GM23338 (cell line): ENCODE measurements at regions not wholly inside any gene's neighbourhood (a gene's known extent, or its start where the extent isn't known, plus 50 kb on each side); places are given as distances from the start of the nearest gene placed in this dataset.

Source experiments
- ATAC-seq: fragments of 200-7000 bp; cut with Tn5 transposase; 3 replicates; pipeline ENCODE4 v1.9.1; 2020
- DNase-seq: peaks from one replicate; pipeline ENCODE4 v3.0.0-alpha.2; 2015; ENCODE audit warnings: low spot score
- H2AFZ ChIP-seq: fragments of 200-600 bp; sonication (generic); 2 replicates; pipeline ENCODE4 v1.8.0; 2016; ENCODE audit warnings: antibody characterized with exemption, mild to moderate bottlenecking, moderate library complexity
- H3F3A ChIP-seq: fragments of 200-600 bp; sonication (generic); replicated peaks from 2 replicates; pipeline ENCODE4 v1.8.0; 2017; ENCODE audit warnings: antibody characterized with exemption, mixed run types, low read depth
- H3K27ac ChIP-seq: fragments of 200-600 bp; sonication (generic); 2 replicates; pipeline ENCODE4 v1.6.1; 2016; ENCODE audit warnings: low read depth
- H3K27me3 ChIP-seq: fragments of 200-600 bp; sonication (generic); 2 replicates; pipeline ENCODE4 v1.8.0; 2016; ENCODE audit warnings: mild to moderate bottlenecking, mixed run types, moderate library complexity; ENCODE audit not compliant: insufficient read depth
- H3K36me3 ChIP-seq: fragments of 200-600 bp; sonication (generic); 2 replicates; pipeline ENCODE4 v1.8.0; 2016; ENCODE audit warnings: mild to moderate bottlenecking; ENCODE audit not compliant: insufficient read depth
- H3K4me1 ChIP-seq: fragments of 200-600 bp; sonication (generic); 2 replicates; pipeline ENCODE4 v1.8.0; 2016; ENCODE audit warnings: mild to moderate bottlenecking, moderate library complexity; ENCODE audit not compliant: insufficient read depth
- H3K4me2 ChIP-seq: fragments of 200-600 bp; sonication (generic); 2 replicates; pipeline ENCODE4 v1.7.1; 2017; ENCODE audit warnings: mixed run types
- H3K4me3 ChIP-seq: fragments of 200-600 bp; sonication (generic); 2 replicates; pipeline ENCODE4 v1.6.1; 2016; ENCODE audit warnings: mixed run types
- H3K79me2 ChIP-seq: fragments of 200-600 bp; sonication (generic); replicated peaks from 2 replicates; pipeline ENCODE4 v1.8.0; 2017; ENCODE audit warnings: mild to moderate bottlenecking; ENCODE audit not compliant: insufficient read depth
- H3K9me2 ChIP-seq: fragments of 200-600 bp; sonication (generic); 2 replicates; pipeline ENCODE4 v1.8.0; 2017; ENCODE audit not compliant: insufficient read depth
- H4K20me1 ChIP-seq: fragments of 200-600 bp; sonication (generic); replicated peaks from 2 replicates; pipeline ENCODE4 v1.8.0; 2017; ENCODE audit warnings: mild to moderate bottlenecking; ENCODE audit not compliant: insufficient read depth
- H3K27ac Mint-ChIP-seq: 2 replicates; pipeline ENCODE4 v1.8.0; 2020; ENCODE audit warnings: inconsistent platforms, mild to moderate bottlenecking, moderate library complexity, mixed read lengths
- H3K27me3 Mint-ChIP-seq: 3 replicates; pipeline ENCODE4 v1.8.0; 2022; ENCODE audit warnings: low read depth, mild to moderate bottlenecking, moderate library complexity, mixed read lengths, inconsistent platforms; ENCODE audit not compliant: insufficient read depth, poor library complexity
- H3K36me3 Mint-ChIP-seq: 3 replicates; pipeline ENCODE4 v1.8.0; 2021; ENCODE audit warnings: low read depth, mild to moderate bottlenecking, inconsistent platforms, moderate library complexity, mixed read lengths
- H3K4me1 Mint-ChIP-seq: 3 replicates; pipeline ENCODE4 v1.8.0; 2020; ENCODE audit warnings: mild to moderate bottlenecking, inconsistent platforms, mixed read lengths
- H3K4me3 Mint-ChIP-seq: 3 replicates; pipeline ENCODE4 v1.8.0; 2021; ENCODE audit warnings: moderate library complexity, mild to moderate bottlenecking, inconsistent platforms, mixed read lengths
- H3K9me3 Mint-ChIP-seq: 3 replicates; pipeline ENCODE4 v1.8.0; 2020; ENCODE audit warnings: moderate library complexity, mild to moderate bottlenecking, inconsistent platforms, mixed read lengths
- CREB1 ChIP-seq: fragments of 250-450 bp; sonication (Bioruptor Pico); IDR thresholded peaks from 2 replicates; pipeline ENCODE4 v1.5.0; 2020; ENCODE audit warnings: low read depth, mild to moderate bottlenecking, moderate library complexity
- CTCF ChIP-seq, 2 experiments: fragments of 200-600 bp in 1 of 2; sonication (generic) in 1 of 2; conservative IDR thresholded peaks; 2 replicates each; pipeline versions ENCODE4 v1.5.1 to v1.6.1; 2016 to 2017; ENCODE audit warnings: antibody characterized with exemption in 2 of 2, low read depth in 2 of 2, mild to moderate bottlenecking in 2 of 2, moderate library complexity in 1 of 2
- ETS1 ChIP-seq: IDR thresholded peaks from 2 replicates; pipeline ENCODE4 v1.6.1; 2016; ENCODE audit warnings: antibody characterized with exemption
- EZH2 ChIP-seq: fragments of 200-600 bp; sonication (generic); IDR thresholded peaks from one replicate; pipeline ENCODE4 v1.8.0; 2017; ENCODE audit warnings: antibody characterized with exemption, mild to moderate bottlenecking, low read depth; ENCODE audit not compliant: unreplicated experiment
- EZH2phosphoT487 ChIP-seq: fragments of 200-600 bp; sonication (generic); IDR thresholded peaks from one replicate; pipeline ENCODE4 v1.8.1; 2018; ENCODE audit warnings: antibody characterized with exemption; ENCODE audit not compliant: unreplicated experiment
- JUNB ChIP-seq: IDR thresholded peaks from one replicate; pipeline ENCODE4 v1.6.1; 2016; ENCODE audit warnings: antibody characterized with exemption; ENCODE audit not compliant: unreplicated experiment
- NANOG ChIP-seq: IDR thresholded peaks from 2 replicates; pipeline ENCODE4 v1.6.1; 2016; ENCODE audit warnings: antibody characterized with exemption, borderline replicate concordance
- POLR2AphosphoS5 ChIP-seq: IDR thresholded peaks from 2 replicates; pipeline ENCODE4 v1.6.1; 2016; ENCODE audit warnings: antibody characterized with exemption, low read depth
- REST ChIP-seq: IDR thresholded peaks from one replicate; pipeline ENCODE4 v1.6.1; 2018; ENCODE audit warnings: antibody characterized with exemption; ENCODE audit not compliant: unreplicated experiment
- STAT1 ChIP-seq: IDR thresholded peaks from one replicate; pipeline ENCODE4 v1.6.1; 2016; ENCODE audit warnings: antibody characterized with exemption; ENCODE audit not compliant: unreplicated experiment
- ZNF114 ChIP-seq: fragments of 250-450 bp; sonication (Bioruptor Pico); IDR thresholded peaks from 2 replicates; pipeline ENCODE4 v1.5.0; 2020; ENCODE audit warnings: mild to moderate bottlenecking, moderate library complexity
- ZNF331 ChIP-seq: fragments of 250-450 bp; sonication (Bioruptor Pico); IDR thresholded peaks from 2 replicates; pipeline ENCODE4 v1.5.0; 2020; ENCODE audit warnings: low read depth, mild to moderate bottlenecking, moderate library complexity

- TF ChIP-seq ZNF331 (CRISPR knock-in tag) (no peak), CTCF (conservative IDR thresholded peaks at IDR 0.05; ENCODE audit: low read depth in 2 of 2) (no peak)
Observed at GRCh38 chr1:87632232-87632631, 303.6 kb downstream of the LMO4 start (continued).

- Mint-ChIP-seq H3K4me1 (peaks cover 5% of the 10 kb centered on the region; the same call in 1 of the 3 replicates), H3K27ac (no peak overlapping the region), H3K27me3 (peaks cover 2% of the 10 kb centered on the region), H3K36me3 (peaks cover 47% of the 10 kb centered on the region), H3K9me3 (peaks cover 67% of the 10 kb centered on the region), H3K4me3 (no peak overlapping the region)
- H3K9me2 ChIP-seq, result no peaks in the 10 kb centered on the region
- no peak overlapping the region for H2AFZ ChIP-seq
- no peaks in the 10 kb centered on the region for H3K36me3 ChIP-seq
- H3K27ac ChIP-seq, result no peak overlapping the region
- no peaks in the 10 kb centered on the region for H3K27me3 ChIP-seq
- H3K4me3 ChIP-seq, result no peak overlapping the region
- no peaks in the 10 kb centered on the region for H3F3A ChIP-seq
- H3K79me2 ChIP-seq, result no peaks in the 10 kb centered on the region
- no peak for DNase-seq
- no peaks in the 10 kb centered on the region for H3K4me1 ChIP-seq
- H3K4me2 ChIP-seq, result no peak overlapping the region
- no peaks in the 10 kb centered on the region for H4K20me1 ChIP-seq
- ATAC-seq, result no peak
- TF ChIP-seq EZH2, result no peak
- TF ChIP-seq STAT1, result no peak
- no peak for TF ChIP-seq ETS1
- no peak for TF ChIP-seq REST
- no peak for TF ChIP-seq POLR2AphosphoS5
- TF ChIP-seq JUNB, result no peak
- TF ChIP-seq ZNF331 (CRISPR knock-in tag), result no peak
- no peak for TF ChIP-seq CREB1 (CRISPR knock-in tag)
- TF ChIP-seq EZH2phosphoT487, result no peak
- no peak for TF ChIP-seq NANOG
- no peak for TF ChIP-seq CTCF (conservative IDR thresholded peaks at IDR 0.05; ENCODE audit: low read depth in 2 of 2)
- TF ChIP-seq ZNF114 (CRISPR knock-in tag), result no peak
Observed at GRCh38 chr1:87636198-87636892, 307.7 kb downstream of the LMO4 start.
